SK-N-SH (cell line): ENCODE measurements at regions not wholly inside any gene's neighbourhood (a gene's known extent, or its start where the extent isn't known, plus 50 kb on each side); places are given as distances from the start of the nearest gene placed in this dataset.

Experiments
- CTCF ChIA-PET: fragments of 300-600, 350-600 bp; formaldehyde crosslinking; extraction: SDS; loops from one replicate; lab custom pipeline; 2021; lab: Yijun Ruan, JAX
- POLR2A ChIA-PET: fragments of 350-600 bp; sonication (Branson Sonifier 250); formaldehyde crosslinking; extraction: SDS; loops from one replicate; lab custom pipeline; 2020; ENCODE audit warnings: antibody characterized with exemption, inconsistent platforms; lab: Yijun Ruan, JAX
- DNase-seq: peaks from one replicate; pipeline ENCODE4 v3.0.0; 2012
- H2AFZ ChIP-seq: fragments of 200-600 bp; sonication (generic); 2 replicates; pipeline ENCODE4 v1.8.1; 2016; ENCODE audit warnings: antibody characterized with exemption, mild to moderate bottlenecking, low read depth
- H3F3A ChIP-seq: fragments of 200-600 bp; sonication (generic); replicated peaks from 2 replicates; pipeline ENCODE3; 2016; ENCODE audit warnings: antibody characterized with exemption, mild to moderate bottlenecking; ENCODE audit not compliant: insufficient read depth
- H3K27ac ChIP-seq, 2 experiments: fragments of 200-500 bp in 1 of 2; fragments of 200-600 bp in 1 of 2; sonication (Bioruptor generic) in 1 of 2; sonication (generic), shearing (Covaris generic) in 1 of 2; 2 replicates each; pipeline versions ENCODE4 v1.5.1 to v1.6.1; 2014 to 2016; ENCODE audit warnings: low read depth in 2 of 2, inconsistent platforms in 1 of 2, low read length in 1 of 2, mild to moderate bottlenecking in 1 of 2, mixed read lengths in 1 of 2
- H3K27me3 ChIP-seq: fragments of 200-600 bp; sonication (generic), shearing (Covaris generic); 2 replicates; pipeline ENCODE4 v1.6.1; 2016; ENCODE audit warnings: mixed run types; ENCODE audit not compliant: insufficient read depth
- H3K36me3 ChIP-seq, 2 experiments: fragments of 200-500 bp in 1 of 2; fragments of 200-600 bp in 1 of 2; sonication (Bioruptor generic) in 1 of 2; sonication (generic) in 1 of 2; replicated peaks in 1 of 2; 2 replicates each; pipeline versions ENCODE3 to v1.5.1; 2014 to 2016; ENCODE audit warnings: low read length in 1 of 2, mild to moderate bottlenecking in 1 of 2; ENCODE audit not compliant: insufficient read depth in 2 of 2, control insufficient read depth in 1 of 2
- H3K4me1 ChIP-seq, 2 experiments: fragments of 200-500 bp in 1 of 2; fragments of 200-600 bp in 1 of 2; sonication (Bioruptor generic) in 1 of 2; sonication (generic), shearing (Covaris generic) in 1 of 2; 2 replicates each; pipeline versions ENCODE4 v1.5.1 to v1.6.1; 2014 to 2016; ENCODE audit warnings: low read depth in 1 of 2, low read length in 1 of 2, mixed run types in 1 of 2; ENCODE audit not compliant: insufficient read depth in 2 of 2, control insufficient read depth in 1 of 2
- H3K4me2 ChIP-seq: fragments of 200-600 bp; sonication (generic), shearing (Covaris generic); 2 replicates; pipeline ENCODE4 v1.6.1; 2017; ENCODE audit warnings: mixed run types
- H3K4me3 ChIP-seq, 2 experiments: fragments of 200-500 bp in 1 of 2; fragments of 200-600 bp in 1 of 2; sonication (Bioruptor generic) in 1 of 2; sonication (generic), shearing (Covaris generic) in 1 of 2; 2 replicates each; pipeline versions ENCODE4 v1.5.1 to v1.8.1; 2014 to 2016; ENCODE audit warnings: low read depth in 2 of 2, inconsistent platforms in 1 of 2, low read length in 1 of 2, mild to moderate bottlenecking in 1 of 2, mixed read lengths in 1 of 2, moderate library complexity in 1 of 2
- H3K79me2 ChIP-seq: fragments of 200-600 bp; sonication (generic); 2 replicates; pipeline ENCODE4 v1.8.1; 2017; ENCODE audit warnings: mild to moderate bottlenecking; ENCODE audit not compliant: insufficient read depth
- H3K9ac ChIP-seq: fragments of 200-600 bp; sonication (generic); 2 replicates; pipeline ENCODE4 v1.6.1; 2017; ENCODE audit warnings: mixed run types
- H3K9me2 ChIP-seq: fragments of 200-600 bp; sonication (generic); 2 replicates; pipeline ENCODE4 v1.6.1; 2017; ENCODE audit warnings: mixed run types
- H3K9me3 ChIP-seq: fragments of 200-600 bp; sonication (generic); 2 replicates; pipeline ENCODE4 v1.6.1; 2017; ENCODE audit warnings: mixed run types, mild to moderate bottlenecking, moderate library complexity
- H4K20me1 ChIP-seq: fragments of 200-600 bp; sonication (generic); 2 replicates; pipeline ENCODE4 v1.6.1; 2017; ENCODE audit warnings: mild to moderate bottlenecking, mixed run types; ENCODE audit not compliant: insufficient read depth
- CHD2 ChIP-seq: fragments of 150-350 bp; IDR thresholded peaks from 2 replicates; pipeline ENCODE4 v1.6.1; 2018; ENCODE audit warnings: low read length; ENCODE audit not compliant: partially characterized antibody
- ELF1 ChIP-seq: IDR thresholded peaks from 2 replicates; pipeline ENCODE4 v1.4.0; 2012
- EZH2phosphoT487 ChIP-seq: fragments of 200-600 bp; sonication (generic); IDR thresholded peaks from 2 replicates; pipeline ENCODE4 v1.6.1; 2017; ENCODE audit warnings: low read depth, mixed run types, mild to moderate bottlenecking, antibody characterized with exemption, moderate library complexity, borderline replicate concordance
- FOSL2 ChIP-seq: IDR thresholded peaks from 2 replicates; pipeline ENCODE4 v1.4.0; 2012; ENCODE audit warnings: low read depth, mild to moderate bottlenecking, moderate library complexity, borderline replicate concordance
- FOXJ3 ChIP-seq: sonication (generic); formaldehyde crosslinking; IDR thresholded peaks from 2 replicates; pipeline ENCODE4 v1.5.1; 2020; ENCODE audit warnings: mild to moderate bottlenecking, missing genetic modification reagents
- FOXM1 ChIP-seq: IDR thresholded peaks from 2 replicates; pipeline ENCODE4 v1.4.0; 2012; ENCODE audit warnings: low read depth, mild to moderate bottlenecking
- GABPA ChIP-seq: IDR thresholded peaks from 2 replicates; pipeline ENCODE4 v1.4.0; 2012; ENCODE audit warnings: low read depth, mild to moderate bottlenecking
- GATA2 ChIP-seq: sonication (generic); formaldehyde crosslinking; IDR thresholded peaks from 2 replicates; pipeline ENCODE4 v1.5.0; 2020; ENCODE audit warnings: mild to moderate bottlenecking, missing genetic modification reagents
- JUND ChIP-seq: IDR thresholded peaks from 2 replicates; pipeline ENCODE4 v1.4.0; 2012
- MXI1 ChIP-seq: IDR thresholded peaks from 2 replicates; pipeline ENCODE4 v1.6.1; 2012; ENCODE audit warnings: mild to moderate bottlenecking, low read depth, low read length, improper control_type of control experiment
- NRF1 ChIP-seq: IDR thresholded peaks from 2 replicates; pipeline ENCODE4 v1.6.1; 2012; ENCODE audit warnings: low read depth, mild to moderate bottlenecking, low read length
- RAD21 ChIP-seq: IDR thresholded peaks from 2 replicates; pipeline ENCODE4 v1.6.1; 2012; ENCODE audit warnings: mild to moderate bottlenecking, low read length
- RFX5 ChIP-seq: IDR thresholded peaks from 2 replicates; pipeline ENCODE4 v1.6.1; 2012; ENCODE audit warnings: mild to moderate bottlenecking, improper control_type of control experiment, low read length
- RXRA ChIP-seq: IDR thresholded peaks from 2 replicates; pipeline ENCODE4 v1.4.0; 2012; ENCODE audit warnings: low read depth, mild to moderate bottlenecking, borderline replicate concordance
- SIN3A ChIP-seq: IDR thresholded peaks from 2 replicates; pipeline ENCODE4 v1.6.1; 2012; ENCODE audit warnings: low read depth, mild to moderate bottlenecking, low read length, moderate library complexity, borderline replicate concordance
- SMC3 ChIP-seq: IDR thresholded peaks from 2 replicates; pipeline ENCODE4 v1.6.1; 2012; ENCODE audit warnings: low read depth, low read length, improper control_type of control experiment
- WGBS: methylation state at CpG from one replicate; pipeline ENCODE4 v1.1.6; 2017; ENCODE audit warnings: low lambda C conversion rate; 5-methylcytosine and 5-hydroxymethylcytosine counted together
- TF ChIP-seq, protein P1 (sequence below): IDR thresholded peaks from 2 replicates; pipeline ENCODE4 v1.6.1; 2012; ENCODE audit warnings: mild to moderate bottlenecking, low read depth, low read length, moderate library complexity
- TF ChIP-seq, protein P2 (sequence below): IDR thresholded peaks from 2 replicates; pipeline ENCODE4; 2012

DNA sequence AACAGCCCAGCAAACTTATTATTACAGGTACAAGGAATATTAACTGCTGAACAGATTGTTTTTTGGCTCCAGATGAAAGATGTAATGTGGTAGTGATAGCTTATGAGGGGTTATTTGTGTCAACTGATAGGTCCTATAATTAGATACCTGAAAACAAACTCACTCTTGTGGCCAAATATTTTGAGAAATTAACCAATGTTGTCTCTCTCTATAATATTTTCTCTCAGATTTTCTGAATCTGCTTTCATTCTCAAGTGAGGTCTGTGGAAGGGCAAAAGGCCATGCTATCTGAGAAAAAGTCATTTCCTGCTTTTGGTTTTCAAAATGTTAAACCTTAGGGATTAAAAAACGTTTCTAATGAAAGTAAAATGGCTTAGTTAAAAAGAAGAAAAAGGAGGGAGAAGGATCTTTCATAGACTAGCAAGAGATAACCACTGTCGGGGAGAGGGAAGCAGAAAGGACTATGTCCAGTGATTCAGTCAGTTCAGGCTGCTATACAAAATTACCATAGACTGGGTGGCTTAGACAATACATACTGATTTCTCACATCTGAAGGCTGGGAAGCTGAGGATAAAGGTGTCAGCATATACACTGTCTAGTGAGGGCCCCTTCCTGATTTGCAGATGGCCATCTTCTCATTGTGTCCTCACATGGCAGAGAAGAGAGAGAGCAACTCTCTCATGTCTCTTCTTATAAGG, 277.5 kb upstream of the P2RY1 start:
- H3K4me2 ChIP-seq = no peak overlapping the region
- no peak for TF ChIP-seq EZH2phosphoT487
- no peak for TF ChIP-seq RXRA
- no peak for TF ChIP-seq NRF1
- no peak for TF ChIP-seq FOXM1
- no peak for TF ChIP-seq SIN3A
- TF ChIP-seq, protein P1, sequence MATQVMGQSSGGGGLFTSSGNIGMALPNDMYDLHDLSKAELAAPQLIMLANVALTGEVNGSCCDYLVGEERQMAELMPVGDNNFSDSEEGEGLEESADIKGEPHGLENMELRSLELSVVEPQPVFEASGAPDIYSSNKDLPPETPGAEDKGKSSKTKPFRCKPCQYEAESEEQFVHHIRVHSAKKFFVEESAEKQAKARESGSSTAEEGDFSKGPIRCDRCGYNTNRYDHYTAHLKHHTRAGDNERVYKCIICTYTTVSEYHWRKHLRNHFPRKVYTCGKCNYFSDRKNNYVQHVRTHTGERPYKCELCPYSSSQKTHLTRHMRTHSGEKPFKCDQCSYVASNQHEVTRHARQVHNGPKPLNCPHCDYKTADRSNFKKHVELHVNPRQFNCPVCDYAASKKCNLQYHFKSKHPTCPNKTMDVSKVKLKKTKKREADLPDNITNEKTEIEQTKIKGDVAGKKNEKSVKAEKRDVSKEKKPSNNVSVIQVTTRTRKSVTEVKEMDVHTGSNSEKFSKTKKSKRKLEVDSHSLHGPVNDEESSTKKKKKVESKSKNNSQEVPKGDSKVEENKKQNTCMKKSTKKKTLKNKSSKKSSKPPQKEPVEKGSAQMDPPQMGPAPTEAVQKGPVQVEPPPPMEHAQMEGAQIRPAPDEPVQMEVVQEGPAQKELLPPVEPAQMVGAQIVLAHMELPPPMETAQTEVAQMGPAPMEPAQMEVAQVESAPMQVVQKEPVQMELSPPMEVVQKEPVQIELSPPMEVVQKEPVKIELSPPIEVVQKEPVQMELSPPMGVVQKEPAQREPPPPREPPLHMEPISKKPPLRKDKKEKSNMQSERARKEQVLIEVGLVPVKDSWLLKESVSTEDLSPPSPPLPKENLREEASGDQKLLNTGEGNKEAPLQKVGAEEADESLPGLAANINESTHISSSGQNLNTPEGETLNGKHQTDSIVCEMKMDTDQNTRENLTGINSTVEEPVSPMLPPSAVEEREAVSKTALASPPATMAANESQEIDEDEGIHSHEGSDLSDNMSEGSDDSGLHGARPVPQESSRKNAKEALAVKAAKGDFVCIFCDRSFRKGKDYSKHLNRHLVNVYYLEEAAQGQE = no peak
- TF ChIP-seq FOSL2 = no peak
- no peak for TF ChIP-seq RAD21
- no peak for TF ChIP-seq SMC3
- TF ChIP-seq, protein P2, sequence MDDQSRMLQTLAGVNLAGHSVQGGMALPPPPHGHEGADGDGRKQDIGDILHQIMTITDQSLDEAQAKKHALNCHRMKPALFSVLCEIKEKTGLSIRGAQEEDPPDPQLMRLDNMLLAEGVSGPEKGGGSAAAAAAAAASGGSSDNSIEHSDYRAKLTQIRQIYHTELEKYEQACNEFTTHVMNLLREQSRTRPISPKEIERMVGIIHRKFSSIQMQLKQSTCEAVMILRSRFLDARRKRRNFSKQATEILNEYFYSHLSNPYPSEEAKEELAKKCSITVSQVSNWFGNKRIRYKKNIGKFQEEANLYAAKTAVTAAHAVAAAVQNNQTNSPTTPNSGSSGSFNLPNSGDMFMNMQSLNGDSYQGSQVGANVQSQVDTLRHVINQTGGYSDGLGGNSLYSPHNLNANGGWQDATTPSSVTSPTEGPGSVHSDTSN = no peak
- TF ChIP-seq GABPA = no peak
- TF ChIP-seq, all 33 proteins: peak for 0
- Histone ChIP-seq H3K27ac (no peak overlapping the region), H3K36me3 (no peaks in the 10 kb centered on the region), H2AFZ (no peak overlapping the region), H3K9ac (no peak overlapping the region), H3K27me3 (0 out of 2 replicates have a peak, but pooled peaks cover 5% of the 10 kb centered on the region), H3K79me2 (no peaks in the 10 kb centered on the region), H4K20me1 (no peaks in the 10 kb centered on the region), H3K4me1 (no peaks in the 10 kb centered on the region), H3K4me3 (no peak overlapping the region), H3K9me3 (no peaks in the 10 kb centered on the region), H3F3A (no peaks in the 10 kb centered on the region), H3K9me2 (no peaks in the 10 kb centered on the region)
- CTCF ChIA-PET = interaction anchor here (1.0 to 1.2 kb wide), 2 partner anchors 17 to 33 kb away, joined by 3 read pairs; no protein-coding TSS in a partner anchor
- DNase-seq = no peak
- POLR2A ChIA-PET = no interaction called here
- WGBS = 24% methylated on average over 2 of the region's 2 CpGs

DNA sequence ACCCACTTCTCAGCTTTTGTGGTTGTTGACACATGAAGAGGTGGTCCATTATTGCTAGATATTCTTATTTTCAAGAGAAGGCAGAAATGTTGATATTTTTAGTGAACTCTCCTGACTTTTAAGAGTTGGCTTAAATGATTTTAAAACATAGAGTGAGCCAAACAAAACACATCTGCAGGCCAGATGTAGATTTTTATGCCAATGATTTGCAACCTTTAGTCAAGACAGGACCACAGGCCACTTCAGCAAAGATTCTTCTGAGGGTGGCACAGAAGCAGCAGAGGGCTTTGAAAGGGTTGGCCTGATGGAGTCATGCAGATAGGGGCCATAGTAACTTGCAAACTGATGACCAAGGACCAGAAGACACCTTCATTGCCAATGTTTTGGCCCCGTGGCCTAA, 276.5 kb upstream of the P2RY1 start:
- 27% methylated on average over 1 of the region's 1 CpG for WGBS
- CTCF ChIA-PET = interaction anchor here (0.7 kb wide), 1 partner anchor 86 kb away, joined by 3 read pairs; no protein-coding TSS in a partner anchor
- H3K36me3 ChIP-seq = no peaks in the 10 kb centered on the region
- H4K20me1 ChIP-seq = no peaks in the 10 kb centered on the region
- H3K4me3 ChIP-seq = no peak overlapping the region
- no peaks in the 10 kb centered on the region for H3K79me2 ChIP-seq
- no peaks in the 10 kb centered on the region for H3K9me3 ChIP-seq
- POLR2A ChIA-PET = no interaction called here
- no peak overlapping the region for H3K4me2 ChIP-seq
- H3K27me3 ChIP-seq = 0 out of 2 replicates have a peak, but pooled peaks cover 5% of the 10 kb centered on the region
- no peaks in the 10 kb centered on the region for H3F3A ChIP-seq
- no peak for DNase-seq
- no peak overlapping the region for H3K27ac ChIP-seq
- H3K4me1 ChIP-seq = no peaks in the 10 kb centered on the region
- H2AFZ ChIP-seq = no peak overlapping the region
- H3K9ac ChIP-seq = no peak overlapping the region
- no peaks in the 10 kb centered on the region for H3K9me2 ChIP-seq
- TF ChIP-seq SMC3 (no peak), MXI1 (no peak), ELF1 (no peak), RFX5 (no peak), SIN3A (no peak), JUND (no peak), CHD2 (no peak), FOXJ3 (CRISPR knock-in tag) (no peak), GATA2 (no peak), FOSL2 (no peak), RAD21 (no peak)
- TF ChIP-seq, protein P1 = no peak
